GM12878 (cell line): ENCODE measurements at regions not wholly inside any gene's neighbourhood (a gene's known extent, or its start where the extent isn't known, plus 50 kb on each side); places are given as distances from the start of the nearest gene placed in this dataset.

ENCODE experiments used
- ATAC-seq: fragments of 200-7000 bp; cut with Tn5 transposase; 3 replicates; pipeline ENCODE4 v1.9.1; 2020; ENCODE audit warnings: mild to moderate bottlenecking, moderate library complexity
- BruUV-seq: library from RNA; stranded (reverse); fragments of 400-500 nt; replicated peaks from 2 replicates; lab custom pipeline; 2021; lab: Mats Ljungman, UMichigan
- CTCF ChIA-PET: fragments of 300-600 bp; sonication (Branson Sonifier 250); formaldehyde crosslinking; extraction: SDS; loops from one replicate; lab custom pipeline; 2021; ENCODE audit warnings: inconsistent platforms; lab: Yijun Ruan, JAX
- POLR2A ChIA-PET: fragments of 350-600 bp; formaldehyde crosslinking; extraction: SDS; loops from one replicate; lab custom pipeline; 2021; ENCODE audit warnings: inconsistent platforms; lab: Charles Lee
- RAD21 ChIA-PET: fragments of 300-600 bp; sonication (Branson Sonifier 250); formaldehyde crosslinking; loops from one replicate; lab custom pipeline; 2023; ENCODE audit warnings: antibody characterized with exemption; ENCODE audit not compliant: unreplicated experiment; lab: Charles Lee
- SMC1A ChIA-PET: fragments of 300-600 bp; sonication (Branson Sonifier 250); formaldehyde crosslinking; loops from one replicate; lab custom pipeline; 2023; ENCODE audit not compliant: unreplicated experiment, uncharacterized antibody; lab: Charles Lee
- DNase-seq: peaks from one replicate; pipeline ENCODE4 v3.0.0-alpha.2; 2011; ENCODE audit warnings: low read depth, low spot score
- FAIRE-seq: peaks from 3 replicates; lab custom pipeline; 2011; peaks lifted over from hg19 to GRCh38; lab: Jason Lieb, UNC
- H2AFZ ChIP-seq: 2 replicates; pipeline ENCODE4 v1.6.0; 2011; ENCODE audit warnings: low read depth, low read length, control low read depth; ENCODE audit not compliant: control insufficient read depth
- H3K27ac ChIP-seq: 2 replicates; pipeline ENCODE4 v1.5.1; 2011; ENCODE audit warnings: control low read depth; ENCODE audit not compliant: control insufficient read depth, insufficient read depth
- H3K27me3 ChIP-seq, 2 experiments: replicated peaks in 1 of 2; 2 replicates each; pipeline versions ENCODE4 v1.6.0 to v1.6.1; 2011; ENCODE audit warnings: low read length in 1 of 2; ENCODE audit not compliant: control insufficient read depth in 2 of 2, insufficient read depth in 2 of 2
- H3K36me3 ChIP-seq, 2 experiments: 2 replicates each; pipeline ENCODE4 v1.5.1; 2011; ENCODE audit warnings: low read length in 1 of 2; ENCODE audit not compliant: control insufficient read depth in 2 of 2, insufficient read depth in 2 of 2
- H3K4me1 ChIP-seq: 2 replicates; pipeline ENCODE4 v1.6.1; 2011; ENCODE audit warnings: mild to moderate bottlenecking, low read length, moderate library complexity, mixed read lengths; ENCODE audit not compliant: control insufficient read depth, insufficient read depth
- H3K4me2 ChIP-seq: 2 replicates; pipeline ENCODE4 v1.6.0; 2011; ENCODE audit warnings: control low read depth; ENCODE audit not compliant: control insufficient read depth, insufficient read depth
- H3K4me3 ChIP-seq: fragments of 200-600 bp; sonication (generic); 2 replicates; pipeline ENCODE4 v1.5.1; 2016
- H3K79me2 ChIP-seq: 2 replicates; pipeline ENCODE4 v1.6.0; 2011; ENCODE audit warnings: low read length; ENCODE audit not compliant: control insufficient read depth, insufficient read depth
- H3K9ac ChIP-seq: 2 replicates; pipeline ENCODE4 v1.8.0; 2011; ENCODE audit warnings: low read length, control low read depth, mixed read lengths; ENCODE audit not compliant: control insufficient read depth, insufficient read depth
- H3K9me3 ChIP-seq: replicated peaks from 3 replicates; pipeline ENCODE4 v1.5.1; 2011; ENCODE audit warnings: mild to moderate bottlenecking, low read length; ENCODE audit not compliant: control insufficient read depth, insufficient read depth
- H4K20me1 ChIP-seq: 2 replicates; pipeline ENCODE4 v1.6.0; 2011; ENCODE audit not compliant: control insufficient read depth, insufficient read depth
- ATF3 ChIP-seq: IDR thresholded peaks from 2 replicates; pipeline ENCODE4 v1.6.1; 2011; ENCODE audit warnings: low read depth, mild to moderate bottlenecking, low read length, moderate library complexity, borderline replicate concordance; ENCODE audit errors: extremely low read depth
- ATF7 ChIP-seq: fragments of 450-650 bp; IDR thresholded peaks from 2 replicates; pipeline ENCODE4 v1.6.1; 2016; ENCODE audit warnings: low read depth, mild to moderate bottlenecking
- DPF2 ChIP-seq: fragments of 450-650 bp; IDR thresholded peaks from 2 replicates; pipeline ENCODE4 v1.6.1; 2017; ENCODE audit warnings: mild to moderate bottlenecking
- HDAC6 ChIP-seq: fragments of 200-600 bp; sonication (generic); IDR thresholded peaks from one replicate; pipeline ENCODE4 v1.8.0; 2017; ENCODE audit warnings: antibody characterized with exemption; ENCODE audit not compliant: unreplicated experiment
- MTA3 ChIP-seq: IDR thresholded peaks from 2 replicates; pipeline ENCODE4 v1.6.1; 2012; ENCODE audit warnings: low read length, inconsistent platforms, borderline replicate concordance
- NFIC ChIP-seq: IDR thresholded peaks from 2 replicates; pipeline ENCODE4 v1.6.1; 2012; ENCODE audit warnings: low read depth, mild to moderate bottlenecking, inconsistent platforms, low read length, moderate library complexity
- RBBP5 ChIP-seq: fragments of 200-600 bp; sonication (generic); conservative IDR thresholded peaks from 2 replicates; pipeline ENCODE4 v1.6.1; 2016
- SREBF1 ChIP-seq: IDR thresholded peaks from 2 replicates; pipeline ENCODE4 v1.6.1; 2012; ENCODE audit warnings: mild to moderate bottlenecking, low read length
- ZNF217 ChIP-seq: fragments of 450-650 bp; IDR thresholded peaks from 2 replicates; pipeline ENCODE4 v1.6.1; 2017; ENCODE audit warnings: antibody characterized with exemption, mild to moderate bottlenecking
- ZNF274 ChIP-seq: IDR thresholded peaks from one replicate; pipeline ENCODE4 v1.8.0; 2011; ENCODE audit not compliant: insufficient read length, insufficient read depth
- WGBS: methylation state at CpG from one replicate; pipeline ENCODE4 v1.1.6; 2016; ENCODE audit warnings: low lambda C conversion rate; ENCODE audit not compliant: insufficient replicate concordance, insufficient coverage; ENCODE audit errors: missing lambda C conversion rate; 5-methylcytosine and 5-hydroxymethylcytosine counted together
- in situ Hi-C: fragments of 300-500 bp; cut with MboI; formaldehyde crosslinking; loops from 9 replicates; pipeline ENCODE4 v1.14.3; 2018; ENCODE audit warnings: mixed read lengths
- intact Hi-C: fragments of 100-400 bp; cut with micrococcal nuclease; formaldehyde crosslinking; loops from one replicate; pipeline ENCODE4 v1.14.2; 2022; ENCODE audit not compliant: unreplicated experiment

- H3K27ac ChIP-seq: no peak overlapping the region
- ATAC-seq: no peak
- SMC1A ChIA-PET: no interaction called here
- H3K4me2 ChIP-seq: no peak overlapping the region
- intact Hi-C loops: no loop called here
- no TSS peak for BruUV-seq
- no peak overlapping the region for H2AFZ ChIP-seq
- H3K9me3 ChIP-seq: no peaks in the 10 kb centered on the region
- no peak overlapping the region for H3K9ac ChIP-seq
- no peak for TF ChIP-seq MTA3
- TF ChIP-seq ZNF274: no peak
- no peak for TF ChIP-seq DPF2
- TF ChIP-seq ATF3: no peak
- no peak for TF ChIP-seq SREBF1
- no peak for TF ChIP-seq RBBP5
- no peak for TF ChIP-seq HDAC6
- TF ChIP-seq ZNF217: no peak
- TF ChIP-seq NFIC: no peak
- TF ChIP-seq ATF7: no peak
- TF ChIP-seq, all 136 proteins: peak for 0
- ChIA-PET RAD21 (interaction anchor here (0.8 kb wide), 1 partner anchor 158 kb away, joined by 3 read pairs; no protein-coding TSS in a partner anchor), POLR2A (no interaction called here), CTCF (no interaction called here)
- in situ Hi-C loops: no loop called here
- H3K79me2 ChIP-seq: no peaks in the 10 kb centered on the region
- H4K20me1 ChIP-seq: no peaks in the 10 kb centered on the region
- H3K36me3 ChIP-seq: no peaks in the 10 kb centered on the region; a peak in 1 of 4 replicates
- 30% methylated on average over 14 of the region's 19 CpGs for WGBS
- no peaks in the 10 kb centered on the region for H3K4me1 ChIP-seq
- H3K27me3 ChIP-seq: no peaks in the 10 kb centered on the region; a peak in 1 of 4 replicates
- no peak for FAIRE-seq
- no peak for DNase-seq
- no peak overlapping the region for H3K4me3 ChIP-seq
Observed at GRCh38 chr6:167407239-167408064, 82.6 kb downstream of the TTLL2 start.
